HEK293 (cell line): ENCODE measurements at regions not wholly inside any gene's neighbourhood (a gene's known extent, or its start where the extent isn't known, plus 50 kb on each side); places are given as distances from the start of the nearest gene placed in this dataset.

Source experiments
- CTCF ChIA-PET: fragments of 350-600 bp; formaldehyde crosslinking; extraction: SDS; loops from one replicate; lab custom pipeline; 2021; ENCODE audit warnings: antibody characterized with exemption; lab: Yijun Ruan, JAX
- POLR2A ChIA-PET: fragments of 300-600 bp; formaldehyde crosslinking; extraction: SDS; loops from one replicate; lab custom pipeline; 2020; ENCODE audit warnings: antibody characterized with exemption, inconsistent platforms; lab: Yijun Ruan, JAX
- H3K27ac ChIP-seq: fragments of 200-500 bp; sonication (Bioruptor generic); 2 replicates; pipeline ENCODE4 v1.5.1; 2014; ENCODE audit warnings: low read depth, low read length, control low read depth, inconsistent platforms; ENCODE audit errors: extremely low read depth
- H3K36me3 ChIP-seq, 2 experiments: fragments of 200-500 bp in 1 of 2; sonication (Bioruptor generic) in 1 of 2; 1 replicate in 1 of 2; 2 replicates in 1 of 2; pipeline ENCODE4 v1.5.1; 2014 to 2017; ENCODE audit warnings: inconsistent platforms in 2 of 2, low read length in 2 of 2; ENCODE audit not compliant: control insufficient read depth in 2 of 2, insufficient read depth in 1 of 2
- H3K4me1 ChIP-seq: fragments of 200-500 bp; sonication (Bioruptor generic); 2 replicates; pipeline ENCODE4 v1.5.1; 2014; ENCODE audit warnings: mild to moderate bottlenecking, low read length, inconsistent platforms; ENCODE audit not compliant: control insufficient read depth, insufficient read depth
- H3K4me3 ChIP-seq: 2 replicates; pipeline ENCODE4 v1.5.1; 2011; ENCODE audit warnings: low read depth, mild to moderate bottlenecking, control low read depth, low read length, moderate library complexity
- H3K9me3 ChIP-seq: fragments of 200-500 bp; sonication (Bioruptor generic); 2 replicates; pipeline ENCODE4 v1.5.1; 2014; ENCODE audit warnings: low read depth, low read length, inconsistent platforms; ENCODE audit not compliant: control insufficient read depth, insufficient read depth
- FEZF1 ChIP-seq: fragments of 450-650 bp; formaldehyde crosslinking; IDR thresholded peaks from 2 replicates; pipeline ENCODE4 v1.5.1; 2016; ENCODE audit warnings: missing biosample characterization, missing genetic modification characterization
- IKZF3 ChIP-seq: fragments of 450-650 bp; IDR thresholded peaks from 2 replicates; pipeline ENCODE4 v1.5.0; 2018; ENCODE audit warnings: missing biosample characterization, mild to moderate bottlenecking, missing genetic modification characterization, moderate library complexity
- INSM2 ChIP-seq: fragments of 450-650 bp; formaldehyde crosslinking; IDR thresholded peaks from 2 replicates; pipeline ENCODE4 v1.5.1; 2016; ENCODE audit warnings: missing biosample characterization, missing genetic modification characterization
- KLF8 ChIP-seq: fragments of 450-650 bp; formaldehyde crosslinking; IDR thresholded peaks from 2 replicates; pipeline ENCODE4 v1.5.1; 2016; ENCODE audit warnings: missing biosample characterization, missing genetic modification characterization
- PRDM1 ChIP-seq: fragments of 450-650 bp; formaldehyde crosslinking; IDR thresholded peaks from 2 replicates; pipeline ENCODE4; 2016; ENCODE audit warnings: missing biosample characterization, missing genetic modification characterization
- TSHZ1 ChIP-seq: fragments of 450-650 bp; formaldehyde crosslinking; IDR thresholded peaks from 2 replicates; pipeline ENCODE4 v1.5.1; 2016; ENCODE audit warnings: missing biosample characterization, missing genetic modification characterization, borderline replicate concordance
- WT1 ChIP-seq: fragments of 450-650 bp; formaldehyde crosslinking; IDR thresholded peaks from 2 replicates; pipeline ENCODE4 v1.5.1; 2016; ENCODE audit warnings: missing biosample characterization, missing genetic modification characterization
- ZBTB17 ChIP-seq: fragments of 450-650 bp; formaldehyde crosslinking; IDR thresholded peaks from 2 replicates; pipeline ENCODE4 v1.5.1; 2016; ENCODE audit warnings: missing biosample characterization, missing genetic modification characterization
- ZBTB20 ChIP-seq: fragments of 450-650 bp; formaldehyde crosslinking; IDR thresholded peaks from 2 replicates; pipeline ENCODE4 v1.5.1; 2016; ENCODE audit warnings: missing biosample characterization, missing genetic modification characterization
- ZBTB26 ChIP-seq: fragments of 450-650 bp; formaldehyde crosslinking; optimal IDR thresholded peaks from 2 replicates; pipeline ENCODE3; 2016; ENCODE audit warnings: missing biosample characterization, mild to moderate bottlenecking, missing genetic modification characterization
- ZBTB6 ChIP-seq: fragments of 450-650 bp; formaldehyde crosslinking; IDR thresholded peaks from 2 replicates; pipeline ENCODE4 v1.5.1; 2017; ENCODE audit warnings: missing biosample characterization, missing genetic modification characterization
- ZBTB7A ChIP-seq: fragments of 450-650 bp; formaldehyde crosslinking; IDR thresholded peaks from 2 replicates; pipeline ENCODE4 v1.5.1; 2016; ENCODE audit warnings: low read depth, missing biosample characterization, missing genetic modification characterization
- ZNF174 ChIP-seq: fragments of 450-650 bp; formaldehyde crosslinking; IDR thresholded peaks from 2 replicates; pipeline ENCODE4 v1.5.0; 2017; ENCODE audit warnings: missing biosample characterization, mild to moderate bottlenecking, missing genetic modification characterization
- ZNF280D ChIP-seq: fragments of 450-650 bp; formaldehyde crosslinking; IDR thresholded peaks from 2 replicates; pipeline ENCODE4 v1.5.1; 2016; ENCODE audit warnings: missing biosample characterization, missing genetic modification characterization
- ZNF292 ChIP-seq: fragments of 450-650 bp; formaldehyde crosslinking; IDR thresholded peaks from 2 replicates; pipeline ENCODE4 v1.5.1; 2016; ENCODE audit warnings: low read depth, missing biosample characterization, missing genetic modification characterization, borderline replicate concordance
- ZNF350 ChIP-seq: fragments of 450-650 bp; formaldehyde crosslinking; IDR thresholded peaks from 2 replicates; pipeline ENCODE4 v1.5.0; 2017; ENCODE audit warnings: missing biosample characterization, mild to moderate bottlenecking, missing genetic modification characterization
- ZNF394 ChIP-seq: fragments of 450-650 bp; formaldehyde crosslinking; IDR thresholded peaks from 2 replicates; pipeline ENCODE4 v1.5.1; 2016; ENCODE audit warnings: missing biosample characterization, missing genetic modification characterization, mild to moderate bottlenecking, moderate library complexity, borderline replicate concordance
- ZNF571 ChIP-seq: fragments of 450-650 bp; formaldehyde crosslinking; IDR thresholded peaks from 2 replicates; pipeline ENCODE4 v1.5.0; 2017; ENCODE audit warnings: missing biosample characterization, missing genetic modification characterization
- ZNF654 ChIP-seq: fragments of 450-650 bp; formaldehyde crosslinking; IDR thresholded peaks from 2 replicates; pipeline ENCODE4 v1.5.1; 2016; ENCODE audit warnings: low read depth, missing biosample characterization, missing genetic modification characterization
- ZNF664 ChIP-seq: fragments of 450-650 bp; formaldehyde crosslinking; IDR thresholded peaks from 2 replicates; pipeline ENCODE4 v1.5.1; 2016; ENCODE audit warnings: missing biosample characterization, missing genetic modification characterization
- ZNF704 ChIP-seq: fragments of 450-650 bp; formaldehyde crosslinking; IDR thresholded peaks from 2 replicates; pipeline ENCODE4 v1.5.1; 2016; ENCODE audit warnings: missing biosample characterization, missing genetic modification characterization
- ZNF76 ChIP-seq: fragments of 450-650 bp; formaldehyde crosslinking; IDR thresholded peaks from 2 replicates; pipeline ENCODE4; 2016; ENCODE audit warnings: low read depth, missing biosample characterization, missing genetic modification characterization, borderline replicate concordance
- ZNF776 ChIP-seq: fragments of 450-650 bp; formaldehyde crosslinking; IDR thresholded peaks from 2 replicates; pipeline ENCODE4 v1.5.0; 2017; ENCODE audit warnings: missing biosample characterization, missing genetic modification characterization, borderline replicate concordance

GRCh38 chr5:62093411-62093810 is 212.6 kb upstream of the KIF2A start:
- ChIA-PET CTCF (interaction anchor here (0.7 kb wide), 1 partner anchor 44 kb away, joined by 4 read pairs; no protein-coding TSS in a partner anchor), POLR2A (no interaction called here)

GRCh38 chr5:62093976-62094375 is 212.0 kb upstream of the KIF2A start:
- Histone ChIP-seq H3K4me3 (no peak overlapping the region), H3K36me3 (no peaks in the 10 kb centered on the region), H3K27ac (no peak overlapping the region), H3K9me3 (no peaks in the 10 kb centered on the region), H3K4me1 (no peaks in the 10 kb centered on the region)
- POLR2A ChIA-PET = no interaction called here
- CTCF ChIA-PET = interaction anchor here (0.6 to 0.7 kb wide), 3 partner anchors 43 to 804 kb away, joined by 3 to 5 read pairs (median 4); no protein-coding TSS in a partner anchor
- TF ChIP-seq ZNF174 (tag by site-specific recombination) = no peak
- 0 out of 2 replicates have a peak, but pooled peaks have one; percentile 36 for TF ChIP-seq ZBTB17 (tag by site-specific recombination)
- no peak for TF ChIP-seq ZNF704 (tag by site-specific recombination)
- TF ChIP-seq ZNF654 (tag by site-specific recombination) = no peak
- TF ChIP-seq ZBTB7A = no peak
- TF ChIP-seq ZNF292 = no peak
- 0 out of 2 replicates have a peak, but pooled peaks have one; percentile 15 for TF ChIP-seq FEZF1 (tag by site-specific recombination)
- TF ChIP-seq IKZF3 = peak; percentile 66
- no peak for TF ChIP-seq ZBTB20 (tag by site-specific recombination)
- no peak for TF ChIP-seq ZNF776 (tag by site-specific recombination)
- TF ChIP-seq WT1 (tag by site-specific recombination) = no peak
- no peak for TF ChIP-seq ZNF280D (tag by site-specific recombination)
- peak; percentile 83 for TF ChIP-seq ZNF76 (tag by site-specific recombination)
- TF ChIP-seq KLF8 (tag by site-specific recombination) = no peak
- no peak for TF ChIP-seq ZBTB26 (tag by site-specific recombination)
- TF ChIP-seq ZNF571 (tag by site-specific recombination) = no peak
- 0 out of 2 replicates have a peak, but pooled peaks have one; percentile 21 for TF ChIP-seq ZNF394
- no peak for TF ChIP-seq ZNF350
- TF ChIP-seq ZNF664 (tag by site-specific recombination) = no peak
- TF ChIP-seq ZBTB6 (tag by site-specific recombination) = peak; percentile 52; the same call in 1 of the 2 replicates
- no peak for TF ChIP-seq INSM2
- TF ChIP-seq TSHZ1 (tag by site-specific recombination) = 0 out of 2 replicates have a peak, but pooled peaks have one; percentile 27

More at GRCh38 chr5:62093411-62093810, 212.6 kb upstream of the KIF2A start:
- TF ChIP-seq WT1 (tag by site-specific recombination) = no peak
- peak; percentile 71 for TF ChIP-seq PRDM1 (tag by site-specific recombination)
- TF ChIP-seq, all 188 proteins: peak for 1
- Histone ChIP-seq H3K27ac (no peak overlapping the region), H3K4me1 (no peaks in the 10 kb centered on the region), H3K9me3 (no peaks in the 10 kb centered on the region), H3K4me3 (no peak overlapping the region), H3K36me3 (no peaks in the 10 kb centered on the region)
